GM21717 (cell line): ENCODE measurements at regions not wholly inside any gene's neighbourhood (a gene's known extent, or its start where the extent isn't known, plus 50 kb on each side); places are given as distances from the start of the nearest gene placed in this dataset.

Experiments
- ATAC-seq: cut with Tn5 transposase; IDR thresholded peaks from one replicate; pipeline ENCODE4 v1.9.1; 2021; ENCODE audit warnings: mild to moderate bottlenecking, moderate library complexity; ENCODE audit not compliant: unreplicated experiment

DNA sequence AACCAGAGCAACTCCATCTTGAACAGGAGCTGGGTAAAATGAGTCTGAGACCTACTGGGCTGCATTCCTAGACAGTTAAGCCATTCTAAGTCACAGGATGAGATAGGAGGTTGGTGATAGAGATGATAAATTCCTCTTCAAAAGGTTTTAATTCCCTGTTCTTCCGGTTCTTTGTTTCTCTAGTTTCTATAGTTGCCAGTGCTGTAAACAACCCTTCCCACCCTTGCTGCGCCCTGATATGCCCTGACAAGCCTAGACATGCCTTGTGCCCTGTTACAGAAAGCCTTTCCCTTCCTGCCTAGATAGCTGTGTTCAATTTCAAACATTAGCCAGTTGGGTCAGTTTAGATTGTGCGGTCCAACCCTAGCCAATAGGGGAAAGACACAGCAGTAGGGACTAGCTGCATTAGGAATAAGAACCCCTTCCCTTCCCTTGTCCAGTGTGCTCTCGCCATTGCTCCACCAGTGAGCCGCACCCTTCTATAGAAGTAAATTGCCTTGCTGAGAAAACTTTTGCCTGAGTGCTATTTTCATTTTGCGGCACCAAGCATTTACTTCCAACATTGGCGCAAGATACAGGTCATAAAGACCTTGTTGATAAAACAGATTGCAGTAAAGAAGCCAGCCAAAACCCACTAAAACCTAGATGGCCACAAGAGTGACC lies 52.5 kb upstream of the CCN2 start:
- ATAC-seq: no peak
